ENCODE measurements at regions not wholly inside any gene's neighbourhood (a gene's known extent, or its start where the extent isn't known, plus 50 kb on each side); places are given as distances from the start of the nearest gene placed in this dataset.
"Not testable (repeated sequence)": the region's sequence is repeated elsewhere in the genome, so short reads cannot be mapped to it uniquely, and the experiment has no call there.

DNA sequence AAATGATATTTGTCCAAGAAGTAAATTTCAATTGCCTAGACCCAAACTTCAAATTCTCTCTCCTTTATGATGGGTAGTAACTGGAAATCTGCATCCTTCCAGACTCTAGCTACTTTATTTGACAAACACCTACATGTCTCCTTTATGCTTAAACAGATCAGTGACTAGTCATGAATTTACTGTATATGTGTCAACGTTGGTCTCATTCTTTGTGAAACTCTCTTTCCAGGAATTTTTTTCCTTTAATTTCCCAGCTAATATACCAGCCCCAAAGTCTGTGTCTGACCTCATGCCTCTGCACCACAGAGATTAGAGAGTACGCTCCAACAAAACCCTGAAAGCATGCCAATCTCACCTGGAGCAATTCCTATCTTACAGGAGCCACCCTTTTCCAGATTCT lies 811.2 kb upstream of the NCAM2 start:
- H3K9me3 ChIP-seq, result 0 out of 2 replicates have a peak, but pooled peaks cover 4% of the 10 kb centered on the region
- H3K36me3 ChIP-seq, result no peaks in the 10 kb centered on the region
- TF ChIP-seq Cebpa-rat (IDR thresholded peaks at IDR 0.05), result no peak
- H3K9ac ChIP-seq, result no peak overlapping the region
- H3K4me3 ChIP-seq, result no peak overlapping the region
- no peak overlapping the region for H3K27ac ChIP-seq
- H3K27me3 ChIP-seq, result no peaks in the 10 kb centered on the region
- H3K4me1 ChIP-seq, result no peaks in the 10 kb centered on the region
- H4K20me1 ChIP-seq, result no peaks in the 10 kb centered on the region
- no peak overlapping the region for H3K4me2 ChIP-seq

DNA sequence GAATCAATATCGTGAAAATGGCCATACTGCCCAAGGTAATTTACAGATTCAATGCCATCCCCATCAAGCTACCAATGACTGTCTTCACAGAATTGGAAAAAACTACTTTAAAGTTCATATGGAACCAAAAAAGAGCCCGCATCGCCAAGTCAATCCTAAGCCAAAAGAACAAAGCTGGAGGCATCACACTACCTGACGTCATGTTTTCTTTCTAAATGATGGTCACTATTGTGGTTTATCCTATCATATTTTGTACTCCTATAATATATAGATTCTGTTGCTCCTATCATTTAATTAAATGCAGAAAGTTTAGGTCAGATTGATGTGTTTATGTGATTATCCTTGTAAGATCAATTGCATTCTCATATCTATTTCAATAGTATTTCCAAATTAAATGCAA lies 796.9 kb upstream of the NCAM2 start:
- H4K20me1 ChIP-seq, result not testable (repeated sequence)

DNA sequence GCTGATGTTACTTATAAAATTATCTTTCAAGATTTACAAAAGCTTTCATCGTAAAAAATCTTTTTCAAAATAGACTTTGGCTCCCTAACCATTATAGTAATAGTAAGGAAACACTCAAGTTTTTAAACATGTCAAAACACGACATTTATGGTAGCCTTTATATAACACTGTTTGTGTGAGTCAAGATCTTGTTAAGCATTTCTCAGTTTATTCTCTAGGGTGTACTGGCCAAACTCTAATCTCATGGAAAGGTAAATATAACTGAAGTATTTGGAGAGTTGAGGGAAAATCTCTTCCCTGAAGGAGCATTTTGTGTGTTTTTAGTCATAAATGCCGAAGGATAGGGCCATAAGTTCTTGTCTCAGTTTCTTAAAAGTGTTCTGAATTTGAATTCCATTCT lies 790.9 kb upstream of the NCAM2 start:
- H3K27me3 ChIP-seq, result no peaks in the 10 kb centered on the region
- no peak overlapping the region for H3K27ac ChIP-seq
- no peaks in the 10 kb centered on the region for H3K4me1 ChIP-seq
- H3K4me3 ChIP-seq, result no peak overlapping the region
- H4K20me1 ChIP-seq, result no peaks in the 10 kb centered on the region
- no peaks in the 10 kb centered on the region for H3K9me3 ChIP-seq
- H3K4me2 ChIP-seq, result no peak overlapping the region
- TF ChIP-seq Cebpa-rat (IDR thresholded peaks at IDR 0.05), result no peak
- no peak overlapping the region for H3K9ac ChIP-seq
- no peaks in the 10 kb centered on the region for H3K36me3 ChIP-seq

More for the DNA sequence above, 796.9 kb upstream of the NCAM2 start:
- not testable (repeated sequence) for H3K36me3 ChIP-seq, H3K27ac ChIP-seq, H3K9me3 ChIP-seq, H3K9ac ChIP-seq, H3K27me3 ChIP-seq, H3K4me1 ChIP-seq, H3K4me2 ChIP-seq, H3K4me3 ChIP-seq

DNA sequence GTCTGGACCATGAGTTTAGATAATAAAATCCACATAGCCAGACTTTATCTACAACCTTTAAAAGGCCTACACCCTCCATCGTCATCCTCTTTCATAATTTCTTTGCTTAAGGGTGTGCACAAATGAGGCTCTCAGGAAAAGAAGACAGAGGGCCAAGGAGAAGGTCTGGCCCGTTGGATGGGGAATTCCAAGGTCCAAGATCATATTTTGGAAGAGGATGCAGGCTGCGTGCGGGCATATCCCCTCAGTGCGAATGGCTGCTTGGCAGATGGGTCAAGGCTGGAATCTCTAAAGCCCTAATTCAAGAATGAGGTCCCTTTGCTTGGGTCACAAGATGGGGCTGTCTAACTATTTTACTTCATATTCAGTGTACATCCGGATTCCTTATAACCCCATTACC lies 782.2 kb upstream of the NCAM2 start:
- Histone ChIP-seq H3K4me3 (no peak overlapping the region), H4K20me1 (no peaks in the 10 kb centered on the region), H3K4me2 (no peak overlapping the region), H3K4me1 (no peaks in the 10 kb centered on the region), H3K27ac (no peak overlapping the region), H3K36me3 (no peaks in the 10 kb centered on the region), H3K9ac (no peak overlapping the region), H3K27me3 (no peaks in the 10 kb centered on the region), H3K9me3 (no peaks in the 10 kb centered on the region)
- no peak for TF ChIP-seq Cebpa-rat (IDR thresholded peaks at IDR 0.05)

DNA sequence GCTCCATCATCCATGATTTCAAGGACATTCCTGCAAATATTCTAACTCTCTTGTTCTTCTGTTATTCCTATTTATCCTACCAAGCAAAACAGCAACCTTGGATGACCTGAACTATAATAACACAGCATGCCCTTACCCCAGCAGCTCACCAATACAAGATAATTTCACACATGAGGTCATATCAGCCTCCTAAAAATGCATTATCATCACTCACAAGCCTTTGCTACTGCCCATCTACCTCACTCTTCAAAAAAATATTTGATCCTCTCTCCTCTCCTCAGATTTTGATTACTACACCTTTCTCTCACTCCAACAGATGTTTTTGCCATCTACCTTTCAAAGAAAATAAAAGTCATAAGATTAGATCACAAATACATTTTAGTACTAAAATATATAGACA lies 777.6 kb upstream of the NCAM2 start:
- Histone ChIP-seq H3K36me3 (no peaks in the 10 kb centered on the region), H3K4me2 (no peak overlapping the region), H3K9ac (no peak overlapping the region), H3K4me1 (no peaks in the 10 kb centered on the region), H3K9me3 (no peaks in the 10 kb centered on the region), H4K20me1 (no peaks in the 10 kb centered on the region), H3K27ac (no peak overlapping the region), H3K27me3 (no peaks in the 10 kb centered on the region), H3K4me3 (no peak overlapping the region)
- TF ChIP-seq Cebpa-rat (IDR thresholded peaks at IDR 0.05), result no peak

DNA sequence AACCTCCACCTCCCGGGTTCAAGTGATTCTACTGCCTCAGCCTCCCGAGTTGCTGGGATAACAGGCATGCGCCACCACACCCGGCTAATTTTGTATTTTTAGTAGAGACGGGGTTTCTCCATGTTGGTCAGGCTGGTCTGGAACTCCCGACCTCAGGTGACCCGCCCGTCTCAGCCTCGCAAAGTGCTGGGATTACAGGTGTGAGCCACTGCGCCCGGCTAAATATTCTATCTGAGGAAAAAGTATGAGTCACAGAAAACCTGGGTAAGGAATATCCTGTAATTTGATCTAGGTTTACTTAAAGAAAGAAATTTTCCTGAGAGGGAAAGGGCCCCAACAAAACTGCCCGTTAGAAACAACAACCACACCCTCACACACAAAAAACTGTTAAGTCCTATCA lies 776.2 kb upstream of the NCAM2 start:
- H3K4me3 ChIP-seq, H3K27ac ChIP-seq, H3K36me3 ChIP-seq, H3K27me3 ChIP-seq, H3K4me2 ChIP-seq, H3K9ac ChIP-seq, H4K20me1 ChIP-seq, H3K9me3 ChIP-seq, H3K4me1 ChIP-seq: not testable (repeated sequence)

DNA sequence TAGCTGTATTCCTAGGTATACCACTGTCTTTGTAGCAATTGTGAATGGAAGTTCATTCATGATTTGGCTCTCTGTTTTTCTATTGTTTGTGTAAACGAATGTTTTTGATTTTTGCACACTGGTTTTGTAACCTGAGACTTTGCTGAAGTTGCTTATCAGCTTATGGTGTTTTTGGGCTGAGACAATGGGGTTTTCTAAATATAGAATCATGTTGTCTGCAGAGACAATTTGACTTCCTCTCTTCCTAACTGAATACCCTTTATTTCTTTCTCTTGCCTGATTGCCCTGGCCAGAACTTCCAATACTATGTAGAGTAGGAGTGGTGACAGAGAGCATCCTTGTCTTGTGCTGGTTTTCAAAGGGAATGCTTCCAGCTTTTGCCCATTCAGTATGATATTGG lies 761.6 kb upstream of the NCAM2 start:
- H3K9ac ChIP-seq, H3K27ac ChIP-seq, H3K4me1 ChIP-seq, H3K4me3 ChIP-seq, H3K36me3 ChIP-seq, H4K20me1 ChIP-seq, H3K9me3 ChIP-seq, H3K27me3 ChIP-seq: not testable (repeated sequence)
- H3K4me2 ChIP-seq, result peak overlapping the region; percentile 43

DNA sequence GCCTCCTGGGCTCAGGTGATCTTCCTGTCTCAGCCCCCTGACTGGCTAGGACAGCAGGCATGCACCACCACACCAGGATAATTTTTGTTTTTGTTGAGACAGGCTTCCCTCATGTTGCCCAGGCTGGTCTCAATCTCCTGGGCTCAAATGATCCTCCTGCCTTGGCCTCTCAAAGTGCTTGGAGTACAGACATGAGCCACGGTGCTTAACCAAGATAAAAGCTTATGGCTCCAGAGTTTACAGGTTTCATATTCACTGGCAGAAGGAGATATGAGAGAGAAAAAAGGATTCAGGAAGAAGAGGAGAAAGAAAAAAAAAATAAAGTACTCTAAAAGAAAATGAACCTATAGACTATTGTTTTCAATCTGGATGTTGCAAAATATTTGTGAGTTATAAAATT lies 748.8 kb upstream of the NCAM2 start:
- no peak overlapping the region for H3K27ac ChIP-seq
- H3K9ac ChIP-seq, result no peak overlapping the region
- H3K36me3 ChIP-seq, result no peaks in the 10 kb centered on the region
- H3K4me3 ChIP-seq, result no peak overlapping the region
- no peak for TF ChIP-seq Cebpa-rat (IDR thresholded peaks at IDR 0.05)
- no peaks in the 10 kb centered on the region for H4K20me1 ChIP-seq
- no peak overlapping the region for H3K4me2 ChIP-seq
- H3K4me1 ChIP-seq, result no peaks in the 10 kb centered on the region
- H3K27me3 ChIP-seq, result no peaks in the 10 kb centered on the region
- no peaks in the 10 kb centered on the region for H3K9me3 ChIP-seq

DNA sequence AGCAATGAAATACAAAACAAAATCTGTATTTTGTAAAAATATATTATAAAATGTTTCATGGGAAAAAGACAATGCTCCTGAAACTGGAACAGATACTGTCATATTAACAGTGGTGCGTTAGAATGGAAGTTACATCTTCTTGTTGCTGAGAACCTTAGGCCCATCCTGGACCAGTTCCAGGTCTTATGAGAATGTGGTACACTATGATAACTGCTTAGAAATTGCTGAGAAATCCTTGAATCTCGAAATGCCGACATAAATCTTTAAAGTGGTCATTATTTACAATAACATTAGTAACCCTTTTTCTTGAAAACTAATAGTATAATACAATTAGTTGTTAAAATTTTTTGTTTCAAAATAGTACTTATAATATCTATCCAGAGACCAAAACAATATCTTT lies 747.9 kb upstream of the NCAM2 start:
- H3K4me1 ChIP-seq, result no peaks in the 10 kb centered on the region
- H3K9me3 ChIP-seq, result no peaks in the 10 kb centered on the region
- no peak for TF ChIP-seq Cebpa-rat (IDR thresholded peaks at IDR 0.05)
- no peak overlapping the region for H3K4me2 ChIP-seq
- no peaks in the 10 kb centered on the region for H4K20me1 ChIP-seq
- no peak overlapping the region for H3K4me3 ChIP-seq
- H3K27me3 ChIP-seq, result no peaks in the 10 kb centered on the region
- H3K9ac ChIP-seq, result no peak overlapping the region
- no peak overlapping the region for H3K27ac ChIP-seq
- H3K36me3 ChIP-seq, result no peaks in the 10 kb centered on the region

DNA sequence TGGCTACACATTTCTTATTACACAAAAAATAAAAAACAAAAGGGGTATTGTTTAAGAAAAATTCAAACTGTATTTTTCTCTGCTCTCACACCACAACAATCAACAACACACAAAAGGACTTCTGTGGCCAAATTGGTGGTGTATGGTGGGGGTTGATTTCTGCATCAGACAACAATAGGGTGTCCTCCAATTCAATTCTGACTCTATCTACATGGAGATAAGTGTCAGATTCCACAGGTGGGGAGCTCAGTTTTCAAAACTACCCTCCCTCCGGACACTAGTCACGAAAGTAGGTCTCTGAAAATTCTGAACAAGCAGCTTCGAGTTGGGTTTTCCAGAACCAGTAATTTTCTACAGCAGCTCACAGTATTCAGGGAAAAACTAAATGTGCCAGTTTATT lies 744.9 kb upstream of the NCAM2 start:
- no peaks in the 10 kb centered on the region for H3K4me1 ChIP-seq
- no peak overlapping the region for H3K4me2 ChIP-seq
- no peak overlapping the region for H3K27ac ChIP-seq
- H4K20me1 ChIP-seq, result no peaks in the 10 kb centered on the region
- no peaks in the 10 kb centered on the region for H3K36me3 ChIP-seq
- H3K9me3 ChIP-seq, result no peaks in the 10 kb centered on the region
- H3K9ac ChIP-seq, result no peak overlapping the region
- no peaks in the 10 kb centered on the region for H3K27me3 ChIP-seq
- no peak for TF ChIP-seq Cebpa-rat (IDR thresholded peaks at IDR 0.05)
- H3K4me3 ChIP-seq, result no peak overlapping the region

DNA sequence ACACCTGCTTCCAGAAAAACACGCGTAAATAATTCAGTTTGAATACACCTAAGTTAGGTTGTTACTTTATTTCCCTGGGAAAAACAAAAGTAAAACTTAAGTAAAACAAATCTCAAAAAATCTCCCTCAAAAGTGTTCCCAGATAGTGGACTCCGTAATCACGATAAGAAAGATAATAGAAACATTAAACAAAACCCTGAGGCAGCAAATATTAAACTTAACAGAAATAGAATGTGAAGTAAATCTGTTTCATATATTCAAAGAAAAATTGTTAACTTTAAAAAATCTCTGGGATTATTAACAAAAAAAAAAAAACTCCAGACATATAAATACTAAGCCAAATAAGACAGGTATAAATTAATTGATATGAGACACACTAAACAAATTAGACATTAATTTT lies 743.2 kb upstream of the NCAM2 start:
- Histone ChIP-seq H3K27me3 (no peaks in the 10 kb centered on the region), H4K20me1 (no peaks in the 10 kb centered on the region), H3K27ac (no peak overlapping the region), H3K36me3 (no peaks in the 10 kb centered on the region), H3K4me1 (no peaks in the 10 kb centered on the region), H3K4me2 (no peak overlapping the region), H3K4me3 (no peak overlapping the region), H3K9ac (no peak overlapping the region), H3K9me3 (no peaks in the 10 kb centered on the region)
- TF ChIP-seq Cebpa-rat (IDR thresholded peaks at IDR 0.05), result no peak
